ENCODE measurements at regions not wholly inside any gene's neighbourhood (a gene's known extent, or its start where the extent isn't known, plus 50 kb on each side); places are given as distances from the start of the nearest gene placed in this dataset.

DNA sequence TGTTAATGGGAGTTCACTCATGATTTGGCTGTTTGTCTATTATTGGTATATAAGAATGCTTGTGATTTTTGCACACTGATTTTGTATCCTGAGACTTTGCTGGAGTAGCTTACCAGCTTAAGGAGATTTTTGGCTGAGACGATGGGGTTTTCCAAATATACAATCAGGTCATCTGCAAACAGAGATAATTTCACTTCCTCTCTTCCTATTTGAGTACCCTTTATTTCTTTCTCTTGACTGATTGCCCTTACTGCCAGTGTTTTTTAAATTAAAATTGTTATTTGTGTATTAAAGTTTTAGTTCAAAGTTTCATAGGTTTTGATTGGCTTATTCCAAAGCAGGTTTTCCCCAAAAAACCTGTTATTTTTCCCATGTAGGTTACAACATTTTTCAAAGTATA lies 390.5 kb upstream of the RBMS3 start:
- H3K4me1 ChIP-seq (ENCODE audit: control insufficient read depth, insufficient read depth, low read length): no peaks in the 10 kb centered on the region

DNA sequence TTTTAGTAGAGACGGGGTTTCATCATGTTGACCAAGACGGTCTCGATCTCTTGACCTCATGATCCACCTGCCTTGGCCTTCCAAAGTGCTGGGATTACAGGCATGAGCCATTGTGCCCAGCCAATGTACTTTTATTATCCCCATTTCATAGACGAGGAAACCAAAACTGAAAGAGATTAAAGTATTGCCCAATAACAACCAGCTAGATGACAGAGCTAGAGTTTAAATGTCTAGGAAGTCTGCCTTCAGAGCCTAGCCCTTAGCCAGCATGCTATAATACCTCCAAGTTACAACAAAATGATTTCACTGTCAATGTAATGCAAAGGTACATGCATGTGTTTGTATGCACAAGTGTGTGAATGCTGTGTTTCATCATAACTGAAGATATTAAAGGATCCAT lies 389.4 kb upstream of the RBMS3 start:
- Histone ChIP-seq H3K4me1 (ENCODE audit: control insufficient read depth, insufficient read depth, low read length) (no peaks in the 10 kb centered on the region), H3K27me3 (ENCODE audit: control insufficient read depth, insufficient read depth, low read length) (no peaks in the 10 kb centered on the region), H3K36me3 (ENCODE audit: control insufficient read depth, insufficient read depth, low read length) (no peaks in the 10 kb centered on the region), H3K9ac (ENCODE audit: low read length) (no peak overlapping the region), H3K27ac (ENCODE audit: low read depth, low read length) (no peak overlapping the region), H3K4me3 (ENCODE audit: low read length) (no peak overlapping the region)

More for the DNA sequence above, 390.5 kb upstream of the RBMS3 start:
- H3K27me3 ChIP-seq (ENCODE audit: control insufficient read depth, insufficient read depth, low read length): no peaks in the 10 kb centered on the region
- H3K9ac ChIP-seq (ENCODE audit: low read length): no peak overlapping the region
- no peak overlapping the region for H3K27ac ChIP-seq (ENCODE audit: low read depth, low read length)
- no peak overlapping the region for H3K4me3 ChIP-seq (ENCODE audit: low read length)
- no peaks in the 10 kb centered on the region for H3K36me3 ChIP-seq (ENCODE audit: control insufficient read depth, insufficient read depth, low read length)

DNA sequence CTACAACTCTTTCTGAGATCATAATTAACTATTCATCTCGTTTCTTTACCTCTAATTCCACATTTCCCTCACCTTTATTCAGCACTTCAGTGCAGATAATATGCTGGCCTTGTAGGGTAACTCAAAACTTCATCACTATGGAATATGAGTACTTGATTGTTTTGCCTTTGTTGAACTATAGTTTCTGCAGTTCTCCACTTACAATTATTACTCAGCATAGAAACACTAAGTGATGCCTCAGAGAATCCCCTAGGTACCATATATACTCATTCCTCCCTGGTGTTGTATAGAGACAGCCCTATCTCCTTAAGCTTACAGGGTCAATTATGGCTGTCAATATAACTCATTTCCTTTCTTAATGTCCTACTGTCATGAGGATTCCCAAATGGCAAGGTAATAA lies 380.6 kb upstream of the RBMS3 start:
- H3K27me3 ChIP-seq (ENCODE audit: control insufficient read depth, insufficient read depth, low read length): no peaks in the 10 kb centered on the region
- no peak overlapping the region for H3K4me3 ChIP-seq (ENCODE audit: low read length)
- H3K4me1 ChIP-seq (ENCODE audit: control insufficient read depth, insufficient read depth, low read length): no peaks in the 10 kb centered on the region
- no peak overlapping the region for H3K27ac ChIP-seq (ENCODE audit: low read depth, low read length)
- H3K36me3 ChIP-seq (ENCODE audit: control insufficient read depth, insufficient read depth, low read length): no peaks in the 10 kb centered on the region
- H3K9ac ChIP-seq (ENCODE audit: low read length): no peak overlapping the region

GRCh38 chr3:28901018-28901417 lies 379.9 kb upstream of the RBMS3 start:
- H3K4me1 ChIP-seq (ENCODE audit: control insufficient read depth, insufficient read depth, low read length): no peaks in the 10 kb centered on the region
- no peak overlapping the region for H3K27ac ChIP-seq (ENCODE audit: low read depth, low read length)
- H3K36me3 ChIP-seq (ENCODE audit: control insufficient read depth, insufficient read depth, low read length): no peaks in the 10 kb centered on the region
- no peak overlapping the region for H3K9ac ChIP-seq (ENCODE audit: low read length)
- H3K27me3 ChIP-seq (ENCODE audit: control insufficient read depth, insufficient read depth, low read length): no peaks in the 10 kb centered on the region
- no peak overlapping the region for H3K4me3 ChIP-seq (ENCODE audit: low read length)

DNA sequence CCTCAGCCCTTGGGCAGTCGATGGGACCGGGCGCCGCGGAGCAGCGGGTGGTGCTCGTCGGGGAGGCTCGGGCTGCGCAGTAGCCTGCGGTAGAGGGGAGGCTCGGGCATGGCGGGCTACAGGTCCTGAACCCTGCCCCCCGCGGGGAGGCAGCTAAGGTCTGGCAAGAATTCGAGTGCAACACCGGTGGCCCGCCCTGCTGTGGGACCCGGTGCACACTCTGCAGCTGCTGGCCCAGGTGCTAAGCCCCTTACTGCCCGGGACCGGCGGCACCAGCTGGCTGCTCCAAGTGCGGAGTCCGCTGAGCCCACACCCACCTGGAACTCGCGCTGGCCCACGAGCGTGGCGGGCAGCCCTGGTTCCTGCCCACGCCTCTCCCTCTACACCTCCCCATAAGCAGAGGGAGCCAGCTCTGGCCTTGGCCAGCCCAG lies 377.7 kb upstream of the RBMS3 start:
- no peaks in the 10 kb centered on the region for H3K27me3 ChIP-seq (ENCODE audit: control insufficient read depth, insufficient read depth, low read length)
- no peak overlapping the region for H3K27ac ChIP-seq (ENCODE audit: low read depth, low read length)
- no peaks in the 10 kb centered on the region for H3K36me3 ChIP-seq (ENCODE audit: control insufficient read depth, insufficient read depth, low read length)
- H3K4me1 ChIP-seq (ENCODE audit: control insufficient read depth, insufficient read depth, low read length): no peaks in the 10 kb centered on the region
- no peak overlapping the region for H3K4me3 ChIP-seq (ENCODE audit: low read length)
- no peak overlapping the region for H3K9ac ChIP-seq (ENCODE audit: low read length)

- Histone ChIP-seq H3K36me3 (ENCODE audit: control insufficient read depth, insufficient read depth, low read length) (no peaks in the 10 kb centered on the region), H3K9ac (ENCODE audit: low read length) (no peak overlapping the region)
Measured at GRCh38 chr3:28905798-28906197, 375.1 kb upstream of the RBMS3 start.

GRCh38 chr3:28906561-28907310 lies 374.1 kb upstream of the RBMS3 start:
- no peaks in the 10 kb centered on the region for H3K4me1 ChIP-seq (ENCODE audit: control insufficient read depth, insufficient read depth, low read length)
- no peaks in the 10 kb centered on the region for H3K27me3 ChIP-seq (ENCODE audit: control insufficient read depth, insufficient read depth, low read length)
- no peak overlapping the region for H3K4me3 ChIP-seq (ENCODE audit: low read length)
- H3K9ac ChIP-seq (ENCODE audit: low read length): no peak overlapping the region
- no peaks in the 10 kb centered on the region for H3K36me3 ChIP-seq (ENCODE audit: control insufficient read depth, insufficient read depth, low read length)
- no peak overlapping the region for H3K27ac ChIP-seq (ENCODE audit: low read depth, low read length)

More at GRCh38 chr3:28905798-28906197, 375.1 kb upstream of the RBMS3 start:
- Histone ChIP-seq H3K27ac (ENCODE audit: low read depth, low read length) (no peak overlapping the region), H3K27me3 (ENCODE audit: control insufficient read depth, insufficient read depth, low read length) (no peaks in the 10 kb centered on the region), H3K4me3 (ENCODE audit: low read length) (no peak overlapping the region), H3K4me1 (ENCODE audit: control insufficient read depth, insufficient read depth, low read length) (no peaks in the 10 kb centered on the region)

GRCh38 chr3:28907616-28908015 lies 373.3 kb upstream of the RBMS3 start:
- Histone ChIP-seq H3K27me3 (ENCODE audit: control insufficient read depth, insufficient read depth, low read length) (no peaks in the 10 kb centered on the region), H3K27ac (ENCODE audit: low read depth, low read length) (no peak overlapping the region), H3K4me3 (ENCODE audit: low read length) (no peak overlapping the region), H3K9ac (ENCODE audit: low read length) (no peak overlapping the region), H3K36me3 (ENCODE audit: control insufficient read depth, insufficient read depth, low read length) (no peaks in the 10 kb centered on the region), H3K4me1 (ENCODE audit: control insufficient read depth, insufficient read depth, low read length) (no peaks in the 10 kb centered on the region)

DNA sequence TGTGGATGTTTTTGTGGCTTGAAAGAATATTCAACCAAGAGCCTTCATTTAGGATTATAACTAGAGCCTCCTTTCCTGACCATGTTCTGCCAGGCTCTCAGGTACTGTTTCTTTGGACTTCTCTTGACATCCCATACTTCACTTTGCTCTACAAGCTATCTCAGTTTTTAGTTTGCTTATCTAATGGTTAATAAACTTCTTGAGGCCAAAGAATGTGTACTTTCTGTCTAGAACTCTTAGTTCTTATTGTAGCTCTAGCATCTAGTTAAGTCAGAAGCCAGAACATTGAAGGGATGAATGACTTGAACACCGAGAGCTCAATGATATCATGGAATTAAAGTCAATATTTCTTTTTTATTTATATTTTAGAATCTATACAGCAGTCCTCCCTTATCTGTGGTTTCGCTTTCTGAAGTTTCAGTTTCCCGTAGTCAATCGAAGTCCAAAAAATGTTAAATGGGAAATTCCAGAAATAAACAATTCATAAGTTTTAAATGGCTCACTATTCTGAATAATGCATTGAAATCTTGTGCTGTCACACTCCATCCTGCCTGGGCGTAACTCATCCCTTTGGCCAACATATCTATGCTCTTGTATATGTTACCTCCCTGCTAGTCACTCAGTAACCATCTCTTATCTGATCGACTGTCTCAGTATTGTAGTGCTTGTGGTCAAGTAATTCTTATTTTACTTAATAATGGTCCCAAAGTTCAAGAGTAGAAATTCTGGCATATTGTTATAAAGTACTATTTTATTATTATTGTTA lies 368.6 kb upstream of the RBMS3 start:
- Histone ChIP-seq H3K36me3 (ENCODE audit: control insufficient read depth, insufficient read depth, low read length) (no peaks in the 10 kb centered on the region), H3K27me3 (ENCODE audit: control insufficient read depth, insufficient read depth, low read length) (no peaks in the 10 kb centered on the region), H3K4me3 (ENCODE audit: low read length) (no peak overlapping the region), H3K9ac (ENCODE audit: low read length) (no peak overlapping the region), H3K4me1 (ENCODE audit: control insufficient read depth, insufficient read depth, low read length) (peaks cover 4% of the 10 kb centered on the region), H3K27ac (ENCODE audit: low read depth, low read length) (no peak overlapping the region)

DNA sequence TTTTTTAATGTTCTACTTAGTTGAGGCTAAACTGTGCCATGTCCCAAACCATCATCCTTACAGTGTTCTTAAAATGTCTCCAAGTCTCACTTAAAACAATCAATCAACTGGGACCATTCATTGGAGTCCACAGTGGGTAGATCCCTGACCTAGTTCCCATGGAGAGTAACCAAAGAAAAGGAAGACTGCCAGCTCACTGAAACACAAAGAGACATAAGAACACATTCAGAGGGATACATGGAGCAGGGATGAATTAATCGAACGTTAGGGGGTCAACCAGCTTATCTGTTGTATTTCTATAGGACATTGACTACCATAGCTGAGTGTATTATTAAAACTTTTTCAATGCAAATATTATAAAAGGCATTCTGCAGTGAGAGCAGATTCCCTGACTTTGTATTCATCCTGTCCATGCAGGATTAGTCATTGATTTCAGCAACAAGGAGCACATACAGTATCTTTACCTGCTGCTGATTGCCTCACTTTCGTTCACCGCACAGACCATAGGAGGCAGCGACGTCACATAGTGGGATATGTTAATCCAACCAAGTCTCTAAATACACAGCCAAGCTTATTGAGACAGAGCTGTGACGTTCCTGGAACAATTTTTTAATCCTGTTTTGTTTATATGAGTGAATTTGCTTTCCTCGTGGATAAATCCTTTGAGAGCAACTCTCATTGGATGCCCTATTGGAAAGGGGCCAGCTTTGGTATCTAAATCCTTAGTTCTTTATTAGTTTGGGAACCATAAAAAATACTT lies 364.9 kb upstream of the RBMS3 start:
- Histone ChIP-seq H3K27ac (ENCODE audit: low read depth, low read length) (no peak overlapping the region), H3K9ac (ENCODE audit: low read length) (no peak overlapping the region), H3K4me1 (ENCODE audit: control insufficient read depth, insufficient read depth, low read length) (peaks cover 4% of the 10 kb centered on the region), H3K36me3 (ENCODE audit: control insufficient read depth, insufficient read depth, low read length) (no peaks in the 10 kb centered on the region), H3K4me3 (ENCODE audit: low read length) (no peak overlapping the region), H3K27me3 (ENCODE audit: control insufficient read depth, insufficient read depth, low read length) (no peaks in the 10 kb centered on the region)

GRCh38 chr3:28916713-28917499 lies 364.0 kb upstream of the RBMS3 start:
- Histone ChIP-seq H3K36me3 (ENCODE audit: control insufficient read depth, insufficient read depth, low read length) (no peaks in the 10 kb centered on the region), H3K27ac (ENCODE audit: low read depth, low read length) (no peak overlapping the region), H3K4me3 (ENCODE audit: low read length) (peak overlapping the region; percentile 46), H3K27me3 (ENCODE audit: control insufficient read depth, insufficient read depth, low read length) (no peaks in the 10 kb centered on the region), H3K4me1 (ENCODE audit: control insufficient read depth, insufficient read depth, low read length) (peaks cover 4% of the 10 kb centered on the region), H3K9ac (ENCODE audit: low read length) (no peak overlapping the region)
